COLO668 (cell line): ENCODE measurements at regions not wholly inside any gene's neighbourhood (a gene's known extent, or its start where the extent isn't known, plus 50 kb on each side); places are given as distances from the start of the nearest gene placed in this dataset.

Source experiments
- DNase-seq: peaks from one replicate; lab custom pipeline; 2025; ENCODE audit not compliant: unreplicated experiment; lab: John Stamatoyannopoulos, UW

DNA sequence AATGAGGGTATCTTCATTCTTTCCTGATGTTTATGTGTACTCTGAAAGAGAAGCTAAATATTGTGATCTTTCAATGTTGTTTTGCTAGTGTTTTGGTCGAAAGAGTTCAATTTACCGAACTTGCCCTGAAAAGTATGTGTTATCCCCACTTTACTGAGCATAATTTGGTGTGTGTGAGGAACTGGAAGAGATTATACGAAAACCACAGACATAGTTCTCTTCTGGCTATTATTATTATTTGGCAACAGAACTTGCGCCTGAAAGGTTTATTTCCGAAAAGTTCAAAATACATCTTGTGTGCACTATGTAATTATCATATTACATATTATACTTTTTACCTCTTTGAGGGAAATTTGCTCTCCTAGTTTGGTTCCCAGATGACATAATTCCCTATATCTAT is 232.5 kb upstream of the INTU start:
- no peak for DNase-seq

GRCh38 chr4:127400731-127401346 is 231.9 kb upstream of the INTU start:
- peak; percentile 38 for DNase-seq

GRCh38 chr4:127403471-127404084 is 229.2 kb upstream of the INTU start:
- DNase-seq: no peak

DNA sequence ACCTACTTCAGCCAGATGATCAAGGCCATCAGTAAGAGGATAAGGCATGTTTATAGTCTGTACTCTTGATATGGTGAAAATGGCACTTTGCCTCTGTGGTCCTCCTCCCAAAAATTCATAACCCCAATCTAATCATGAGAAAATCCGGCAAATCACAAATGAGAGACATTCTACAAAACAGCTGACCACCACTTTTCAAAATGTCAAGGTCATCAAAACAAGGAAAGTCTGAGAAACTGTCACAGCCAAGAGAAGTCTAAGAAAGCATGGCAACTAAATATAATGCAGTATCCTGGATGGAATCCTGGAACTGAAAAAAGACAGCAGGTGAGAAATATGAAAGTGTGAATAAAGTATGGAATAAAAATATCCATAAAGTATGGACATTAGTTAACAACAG is 226.6 kb upstream of the INTU start:
- DNase-seq: no peak

GRCh38 chr4:127407572-127407971 is 225.2 kb upstream of the INTU start:
- DNase-seq: peak; percentile 6

DNA sequence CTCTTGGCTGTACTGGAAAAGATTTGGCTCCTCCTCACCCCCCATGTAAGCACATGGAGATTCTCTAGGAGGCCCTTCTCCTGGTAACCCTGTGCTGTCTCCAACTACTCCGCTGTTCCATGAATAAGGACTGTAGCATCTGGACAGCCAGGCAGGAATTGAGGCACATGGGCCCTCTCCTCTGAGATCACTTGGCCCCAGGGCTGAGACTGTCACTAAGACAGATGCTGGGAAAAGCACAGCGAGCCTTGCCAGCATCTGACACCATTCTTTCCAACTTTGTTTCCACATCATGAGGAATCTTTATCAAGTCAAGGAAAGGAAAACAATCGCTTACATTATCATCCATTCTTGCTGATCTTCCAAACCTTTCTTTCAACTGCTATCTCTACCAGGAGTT is 222.6 kb upstream of the INTU start:
- DNase-seq: no peak

DNA sequence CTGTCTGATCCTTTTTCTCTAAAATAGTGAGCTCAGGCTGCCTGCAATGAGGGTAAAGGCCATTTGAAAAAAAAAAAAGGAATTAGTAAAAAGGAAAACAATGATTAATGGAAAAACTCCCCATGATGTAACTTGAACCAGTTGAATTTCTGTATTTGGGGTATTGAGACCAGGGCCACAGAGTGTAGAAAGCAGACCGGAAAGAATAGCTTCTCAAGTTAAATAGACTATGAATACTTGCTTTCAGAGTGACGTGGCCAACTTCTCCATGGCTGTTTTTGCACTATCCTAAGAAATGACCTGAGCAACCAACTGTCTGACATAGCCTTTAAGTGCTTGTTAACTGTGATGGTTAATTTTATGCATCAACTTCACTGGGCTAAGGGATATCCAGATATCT is 222.1 kb upstream of the INTU start:
- DNase-seq: no peak

DNA sequence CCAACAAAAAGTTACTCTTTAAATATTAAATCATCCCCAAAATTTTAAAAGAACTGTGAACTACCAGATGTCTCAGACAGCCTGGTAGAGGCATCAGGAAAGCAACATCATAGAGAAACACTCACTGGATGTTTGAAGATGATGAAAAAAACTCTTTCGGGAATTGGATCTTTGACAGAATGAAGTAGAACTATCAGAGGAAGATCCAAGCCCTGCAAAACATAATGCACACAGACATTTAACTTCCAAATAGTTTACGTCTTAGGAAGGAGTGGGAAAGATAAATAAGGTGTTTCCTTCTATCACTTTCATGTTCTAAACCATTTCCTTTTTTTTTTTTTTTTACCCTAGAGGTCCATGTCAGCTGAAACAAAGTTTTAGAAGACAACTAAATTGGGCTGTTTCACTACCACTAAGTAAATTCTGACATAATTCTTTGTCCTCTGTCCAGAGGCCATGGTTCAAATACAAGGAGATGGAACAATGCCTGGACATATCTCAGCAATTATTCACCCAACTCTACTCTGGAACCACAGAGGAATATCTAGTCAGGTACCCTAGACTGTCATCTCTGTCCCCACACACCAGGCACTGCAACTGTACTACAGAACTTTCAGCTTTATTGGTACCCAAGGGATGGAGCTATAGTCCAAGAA is 217.7 kb upstream of the INTU start:
- no peak for DNase-seq

GRCh38 chr4:127416115-127416514 is 216.6 kb upstream of the INTU start:
- no peak for DNase-seq

- no peak for DNase-seq
Observed at GRCh38 chr4:127417885-127418535, 214.7 kb upstream of the INTU start.

DNA sequence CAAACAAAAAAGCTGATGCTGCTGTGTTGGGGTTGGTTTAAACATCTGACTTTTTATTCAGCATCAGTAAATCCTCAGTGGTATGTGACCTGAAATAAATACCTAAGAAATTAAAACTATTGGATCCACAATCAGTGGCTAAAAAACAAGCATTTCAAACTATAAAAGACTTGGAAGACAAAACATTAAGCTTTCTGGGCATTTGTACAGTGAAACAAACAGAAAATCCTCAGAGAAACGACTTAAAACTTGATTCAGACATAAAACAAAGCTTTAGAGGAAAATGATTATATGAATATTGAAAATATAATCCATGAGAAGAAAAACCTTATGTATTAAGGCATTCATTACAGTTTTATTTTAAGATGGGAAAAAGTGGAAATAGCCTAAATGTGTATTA is 213.3 kb upstream of the INTU start:
- DNase-seq: no peak

DNA sequence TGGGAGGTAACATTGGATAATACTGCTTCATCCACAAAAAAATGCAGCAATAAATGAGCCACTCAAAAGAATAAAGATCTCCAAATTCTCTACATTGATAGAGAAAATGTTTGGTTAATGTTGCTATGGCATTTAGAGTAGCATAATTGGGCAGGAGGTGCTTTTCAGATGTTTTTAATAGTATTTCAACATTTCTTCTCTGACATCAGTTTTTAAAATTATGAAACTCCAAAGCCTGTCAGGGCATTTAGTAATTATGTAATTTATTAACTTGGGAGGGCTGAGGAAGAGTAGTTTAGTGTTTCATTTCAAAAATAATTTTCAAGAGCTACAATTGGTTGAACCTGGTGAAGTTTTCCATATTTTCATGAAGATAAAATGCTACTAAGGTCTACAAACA is 211.3 kb upstream of the INTU start:
- no peak for DNase-seq

DNA sequence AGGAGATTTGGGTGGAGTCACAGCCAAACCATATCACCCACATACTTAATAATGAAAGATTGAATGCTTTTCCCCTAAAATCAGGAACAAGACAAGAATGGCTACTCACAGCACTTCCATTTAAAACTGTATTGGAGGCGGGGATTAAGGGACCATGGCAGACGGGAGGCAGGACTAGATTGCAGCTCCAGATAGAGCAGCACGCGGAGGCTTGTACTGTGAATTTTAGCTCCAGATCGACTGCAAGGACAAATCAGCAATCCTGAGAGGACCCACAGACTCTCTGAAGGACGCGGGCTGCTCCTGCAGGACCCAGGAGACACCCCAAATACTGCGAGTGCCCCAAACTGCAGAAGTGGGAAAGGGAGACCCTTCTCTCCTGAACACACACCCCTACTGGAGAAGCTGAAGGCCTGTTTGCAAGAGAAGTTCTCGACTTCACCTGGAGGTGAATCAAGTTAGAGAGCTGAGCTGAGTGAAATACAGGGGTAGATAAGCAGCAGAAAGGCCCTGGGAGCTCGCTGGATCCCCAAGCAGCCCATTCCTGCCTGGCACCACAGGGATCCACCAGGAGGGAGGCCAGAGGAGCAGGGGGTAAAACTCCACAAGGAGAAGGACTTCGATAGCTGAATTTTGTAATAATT is 207.4 kb upstream of the INTU start:
- DNase-seq: no peak

DNA sequence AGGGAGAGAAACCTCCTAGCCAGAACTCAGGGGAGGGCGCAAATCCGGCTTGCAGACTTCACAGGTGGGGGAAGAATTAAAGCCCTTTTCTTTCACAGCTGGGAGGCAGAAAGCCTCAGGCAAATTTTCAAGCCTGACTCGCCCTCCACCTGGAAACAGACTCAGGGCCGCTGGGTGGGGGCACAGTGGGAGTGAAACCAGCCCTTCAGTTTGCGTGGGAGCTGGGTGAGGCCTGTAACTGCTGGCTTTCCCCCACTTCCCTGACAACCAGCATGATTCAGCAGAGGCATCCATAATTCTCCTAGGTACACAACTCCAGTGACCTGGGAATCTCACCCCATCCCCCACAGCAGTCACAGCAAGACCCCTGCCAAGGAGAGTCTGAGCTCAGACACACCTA is 206.9 kb upstream of the INTU start:
- DNase-seq: no peak

- no peak for DNase-seq
Observed at GRCh38 chr4:127441571-127441970, 191.2 kb upstream of the INTU start.

GRCh38 chr4:127445471-127445870 is 187.3 kb upstream of the INTU start:
- no peak for DNase-seq

- DNase-seq: no peak
Observed at GRCh38 chr4:127446427-127446885, 186.3 kb upstream of the INTU start.

DNA sequence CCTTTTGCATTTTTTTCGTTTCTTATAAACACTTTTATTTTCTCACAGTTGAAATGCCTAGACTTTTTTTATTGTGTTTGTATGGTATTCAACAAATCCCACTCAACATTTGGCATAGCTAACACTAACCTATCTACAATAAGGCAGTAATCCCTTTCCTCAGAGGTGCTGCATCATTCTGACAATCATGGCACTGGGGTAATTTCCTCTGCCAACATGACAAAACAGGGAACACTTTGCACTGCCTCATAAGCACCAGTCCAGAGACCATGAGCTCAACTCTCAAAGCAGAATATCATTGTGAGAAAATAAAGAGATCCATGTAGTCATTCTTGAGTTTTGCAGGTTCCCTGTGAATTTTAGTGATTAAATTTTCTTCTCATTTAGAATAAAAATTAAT is 183.8 kb upstream of the INTU start:
- DNase-seq: no peak

DNA sequence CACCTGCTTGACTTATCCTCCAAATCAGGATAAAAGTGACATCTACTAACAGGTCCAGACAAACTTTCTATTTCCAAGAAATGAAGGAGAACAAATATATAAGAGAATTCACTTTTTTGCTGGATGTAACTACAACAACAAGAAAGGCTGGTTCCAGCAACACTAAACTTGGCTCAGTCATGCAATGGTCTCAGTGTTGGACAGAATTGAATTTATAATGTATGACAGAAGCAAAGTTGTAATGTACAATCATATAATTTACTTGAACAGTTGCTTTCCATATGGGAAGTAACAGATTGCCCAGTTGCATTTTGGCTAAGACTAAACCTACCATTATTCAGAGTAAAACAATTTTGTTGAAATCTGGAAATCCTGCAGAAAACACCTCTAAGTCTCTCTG is 183.3 kb upstream of the INTU start:
- DNase-seq: no peak

DNA sequence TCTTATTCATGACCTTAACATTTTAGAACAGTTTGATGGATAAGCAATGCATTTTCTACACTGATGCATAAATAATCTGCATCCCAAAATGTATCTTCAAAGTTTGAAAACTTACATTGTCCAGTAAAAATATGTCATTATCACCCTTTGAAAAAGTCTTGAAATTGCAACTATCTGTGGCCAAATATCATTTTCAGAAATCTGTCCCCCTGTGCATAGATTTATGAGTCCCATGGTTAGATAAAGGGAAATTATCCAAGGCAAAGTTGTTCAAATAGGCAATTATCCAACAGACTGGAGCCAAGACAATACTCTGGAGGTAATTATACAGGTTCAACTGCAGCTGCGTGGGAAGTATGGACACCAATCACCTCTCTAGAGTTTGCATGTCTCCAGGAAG is 182.5 kb upstream of the INTU start:
- no peak for DNase-seq

DNA sequence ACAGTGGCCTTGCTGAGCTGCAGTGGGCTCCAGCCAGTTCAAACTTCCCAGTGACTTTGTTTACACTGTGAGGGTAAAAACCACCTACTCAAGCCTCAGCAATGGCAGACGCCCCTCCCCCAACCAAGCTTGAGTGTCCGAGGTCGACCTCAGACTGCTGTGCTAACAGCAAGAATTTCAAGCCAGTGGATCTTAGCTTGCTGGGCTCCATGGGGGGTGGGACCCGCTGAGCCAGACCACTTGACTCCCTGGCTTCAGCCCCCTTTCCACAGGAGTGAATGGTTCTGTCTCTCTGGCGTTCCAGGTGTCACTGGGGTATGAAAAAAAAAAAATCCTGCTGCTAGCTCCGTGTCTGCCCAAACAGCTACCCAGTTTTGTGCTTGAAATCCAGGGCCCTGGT is 168.9 kb upstream of the INTU start:
- no peak for DNase-seq

- no peak for DNase-seq
Observed at GRCh38 chr4:127469542-127469941, 163.2 kb upstream of the INTU start.
